GM20000 (cell line): ENCODE measurements at regions not wholly inside any gene's neighbourhood (a gene's known extent, or its start where the extent isn't known, plus 50 kb on each side); places are given as distances from the start of the nearest gene placed in this dataset.

ENCODE experiments used
- DNase-seq: peaks from one replicate; pipeline ENCODE4 v3.0.0; 2012; ENCODE audit warnings: low spot score
- CTCF ChIP-seq: IDR thresholded peaks from 2 replicates; pipeline ENCODE4 v1.5.1; 2012; ENCODE audit warnings: mild to moderate bottlenecking, control low read depth; ENCODE audit errors: extremely low read depth, missing control alignments

- DNase-seq, result no peak
- no peak for TF ChIP-seq CTCF
Measured at GRCh38 chr3:132187746-132188145, 129.5 kb upstream of the ACP3 start.

GRCh38 chr3:132189601-132190000, 127.6 kb upstream of the ACP3 start:
- no peak for DNase-seq
- TF ChIP-seq CTCF, result no peak

- no peak for TF ChIP-seq CTCF
- no peak for DNase-seq
Measured at GRCh38 chr3:132196113-132196512, 121.1 kb upstream of the ACP3 start.

- TF ChIP-seq CTCF, result no peak
- DNase-seq, result no peak
Measured at GRCh38 chr3:132198516-132198915, 118.7 kb upstream of the ACP3 start.

- no peak for TF ChIP-seq CTCF
- DNase-seq, result no peak
Measured at GRCh38 chr3:132199451-132199850, 117.8 kb upstream of the ACP3 start.

GRCh38 chr3:132202586-132202985, 114.6 kb upstream of the ACP3 start:
- DNase-seq, result no peak
- no peak for TF ChIP-seq CTCF

- TF ChIP-seq CTCF, result no peak
Measured at GRCh38 chr3:132203889-132204596, 113.2 kb upstream of the ACP3 start.

More at GRCh38 chr3:132203889-132204596, 113.2 kb upstream of the ACP3 start:
- no peak for DNase-seq
